Trophoblast cell (in vitro differentiated cells and primary cell): ENCODE measurements at regions not wholly inside any gene's neighbourhood (a gene's known extent, or its start where the extent isn't known, plus 50 kb on each side); places are given as distances from the start of the nearest gene placed in this dataset.
"Not testable (repeated sequence)": the region's sequence is repeated elsewhere in the genome, so short reads cannot be mapped to it uniquely, and the experiment has no call there.

ENCODE experiments used
- DNase-seq, 2 donors: peaks; one replicate each; pipeline ENCODE4 v3.0.0-alpha.2; 2016
- H2AFZ ChIP-seq: 2 replicates; pipeline ENCODE4 v1.6.1; 2013; ENCODE audit warnings: low read length, moderate library complexity, mild to moderate bottlenecking; ENCODE audit not compliant: insufficient read depth, poor library complexity
- H2AK5ac ChIP-seq: 2 replicates; pipeline ENCODE4 v1.6.1; 2013; ENCODE audit warnings: mild to moderate bottlenecking, low read length
- H2BK120ac ChIP-seq: 2 replicates; pipeline ENCODE4 v1.6.1; 2013; ENCODE audit warnings: low read length, mild to moderate bottlenecking, moderate library complexity; ENCODE audit not compliant: insufficient read depth, poor library complexity
- H2BK12ac ChIP-seq: 2 replicates; pipeline ENCODE4 v1.6.1; 2013; ENCODE audit warnings: mild to moderate bottlenecking, low read length, moderate library complexity
- H2BK5ac ChIP-seq: 2 replicates; pipeline ENCODE4 v1.6.1; 2013; ENCODE audit warnings: low read length, low read depth, moderate library complexity, mild to moderate bottlenecking; ENCODE audit not compliant: poor library complexity
- H3K14ac ChIP-seq: 2 replicates; pipeline ENCODE4 v1.6.1; 2013; ENCODE audit warnings: mild to moderate bottlenecking, low read length
- H3K18ac ChIP-seq: 2 replicates; pipeline ENCODE4 v1.6.1; 2013; ENCODE audit warnings: mild to moderate bottlenecking, low read length
- H3K23ac ChIP-seq: 2 replicates; pipeline ENCODE4 v1.6.1; 2013; ENCODE audit warnings: low read length
- H3K27ac ChIP-seq: 2 replicates; pipeline ENCODE4 v1.5.1; 2013; ENCODE audit warnings: low read depth, mild to moderate bottlenecking, inconsistent platforms, low read length, moderate library complexity
- H3K27me3 ChIP-seq: 2 replicates; pipeline ENCODE4 v1.6.1; 2013; ENCODE audit warnings: inconsistent platforms, mild to moderate bottlenecking, low read length, moderate library complexity; ENCODE audit not compliant: insufficient read depth
- H3K36me3 ChIP-seq, 2 experiments: 1 replicate in 1 of 2; 2 replicates in 1 of 2; pipeline ENCODE4 v1.6.1; 2013; ENCODE audit warnings: low read length in 2 of 2, mild to moderate bottlenecking in 2 of 2, moderate library complexity in 1 of 2; ENCODE audit not compliant: insufficient read depth in 2 of 2, control insufficient read depth in 1 of 2
- H3K4ac ChIP-seq: 2 replicates; pipeline ENCODE4 v1.6.1; 2013; ENCODE audit warnings: low read depth, mild to moderate bottlenecking, low read length, moderate library complexity
- H3K4me1 ChIP-seq, 2 experiments: 1 replicate in 1 of 2; 2 replicates in 1 of 2; pipeline ENCODE4 v1.6.1; 2013; ENCODE audit warnings: low read length in 2 of 2, mild to moderate bottlenecking in 2 of 2, moderate library complexity in 1 of 2; ENCODE audit not compliant: insufficient read depth in 2 of 2, control insufficient read depth in 1 of 2
- H3K4me2 ChIP-seq: 2 replicates; pipeline ENCODE4 v1.6.1; 2013; ENCODE audit warnings: inconsistent platforms, mild to moderate bottlenecking, low read length, moderate library complexity
- H3K4me3 ChIP-seq: 2 replicates; pipeline ENCODE4 v1.5.1; 2013; ENCODE audit warnings: mild to moderate bottlenecking, low read depth, low read length, inconsistent platforms
- H3K79me1 ChIP-seq: one replicate; pipeline ENCODE4 v1.6.1; 2013; ENCODE audit warnings: low read length
- H3K79me2 ChIP-seq: 2 replicates; pipeline ENCODE4 v1.6.1; 2013; ENCODE audit warnings: low read length, mild to moderate bottlenecking; ENCODE audit not compliant: control insufficient read depth, insufficient read depth, poor library complexity
- H3K9ac ChIP-seq: 2 replicates; pipeline ENCODE4 v1.6.1; 2013; ENCODE audit warnings: mild to moderate bottlenecking, low read length
- H3K9me3 ChIP-seq: 2 replicates; pipeline ENCODE4 v1.6.1; 2013; ENCODE audit warnings: low read depth, mild to moderate bottlenecking, control low read depth, inconsistent platforms, low read length; ENCODE audit not compliant: insufficient read depth
- H4K12ac ChIP-seq: 2 replicates; pipeline ENCODE4 v1.6.1; 2013; ENCODE audit warnings: low read depth, mild to moderate bottlenecking, low read length, moderate library complexity
- H4K8ac ChIP-seq: 2 replicates; pipeline ENCODE4 v1.6.1; 2013; ENCODE audit warnings: low read depth, mild to moderate bottlenecking, low read length, moderate library complexity
- H4K91ac ChIP-seq: one replicate; pipeline ENCODE4 v1.6.1; 2013; ENCODE audit warnings: low read depth, mild to moderate bottlenecking, low read length, moderate library complexity
- WGBS: extraction: QIAGEN DNeasy Blood & Tissue Kit; methylation state at CpG from one replicate; pipeline ENCODE4 v1.1.7; 2013; ENCODE audit warnings: missing lambda C conversion rate; ENCODE audit not compliant: insufficient read length, insufficient coverage; ENCODE audit errors: extremely low coverage; 5-methylcytosine and 5-hydroxymethylcytosine counted together

DNA sequence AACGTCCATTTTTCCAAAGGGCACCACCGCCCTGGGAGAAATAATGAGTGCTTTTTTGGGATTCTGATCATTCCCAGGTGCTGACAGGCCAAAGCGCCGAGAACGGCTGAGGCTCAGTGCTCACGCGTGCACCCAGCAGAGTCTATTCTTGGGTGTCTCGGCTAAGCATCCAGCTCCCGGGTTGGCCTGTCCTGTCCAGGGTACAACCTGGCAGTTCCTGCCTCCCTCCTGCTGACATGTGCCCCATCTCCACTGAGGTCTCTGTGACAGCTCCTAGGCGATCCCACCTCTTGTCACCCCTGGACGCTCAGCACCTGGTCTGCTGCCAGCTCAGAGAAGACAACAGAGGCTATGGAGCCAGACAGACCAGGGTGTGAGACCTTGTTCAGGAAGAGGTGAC lies 684.5 kb downstream of the PTPRU start:
- Histone ChIP-seq H2BK5ac (no peak overlapping the region), H3K23ac (no peak overlapping the region), H2AFZ (no peak overlapping the region), H3K79me1 (no peaks in the 10 kb centered on the region), H4K12ac (no peak overlapping the region), H4K91ac (no peak overlapping the region), H4K8ac (no peak overlapping the region), H2BK120ac (no peak overlapping the region), H3K27me3 (no peaks in the 10 kb centered on the region), H3K4me2 (no peak overlapping the region), H3K27ac (no peak overlapping the region), H3K9ac (no peak overlapping the region), H3K36me3 (no peaks in the 10 kb centered on the region), H3K4me3 (no peak overlapping the region), H3K18ac (no peak overlapping the region), H3K4me1 (no peaks in the 10 kb centered on the region), H3K4ac (no peak overlapping the region), H2BK12ac (no peak overlapping the region), H3K14ac (no peak overlapping the region), H2AK5ac (no peak overlapping the region), H3K9me3 (peaks cover 2% of the 10 kb centered on the region), H3K79me2 (no peaks in the 10 kb centered on the region)
- DNase-seq: no peak
- WGBS: no CpG with 5 or more reads among the region's 11 CpGs

DNA sequence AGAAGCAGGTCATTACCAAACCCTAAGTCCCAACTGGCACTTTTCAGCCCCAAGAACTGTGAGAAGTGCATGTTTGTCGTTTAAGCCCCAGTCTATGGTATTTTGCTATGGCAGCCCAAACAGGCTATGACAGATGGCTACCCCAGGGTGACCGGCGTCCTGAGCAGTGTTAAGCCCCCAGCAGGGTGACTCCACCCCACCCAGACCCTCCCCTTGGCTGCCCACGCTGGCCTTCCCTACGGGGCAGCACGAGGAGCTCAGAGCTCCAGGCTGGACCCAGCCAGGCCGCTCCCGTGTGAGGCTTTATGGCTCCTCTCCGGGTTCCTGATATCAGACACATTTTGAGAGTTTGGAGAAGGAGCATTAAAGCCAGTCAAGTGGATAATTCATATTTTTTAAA lies 684.0 kb downstream of the PTPRU start:
- Histone ChIP-seq H3K23ac (no peak overlapping the region), H4K91ac (no peak overlapping the region), H4K12ac (no peak overlapping the region), H2BK12ac (no peak overlapping the region), H3K14ac (no peak overlapping the region), H3K4me1 (no peaks in the 10 kb centered on the region), H3K27ac (no peak overlapping the region), H2BK120ac (no peak overlapping the region), H3K4me2 (no peak overlapping the region), H3K9me3 (peaks cover 2% of the 10 kb centered on the region), H3K79me1 (no peaks in the 10 kb centered on the region), H3K9ac (no peak overlapping the region), H3K27me3 (no peaks in the 10 kb centered on the region), H3K18ac (no peak overlapping the region), H2BK5ac (no peak overlapping the region), H4K8ac (no peak overlapping the region), H2AFZ (no peak overlapping the region), H3K4ac (no peak overlapping the region), H3K4me3 (no peak overlapping the region), H3K79me2 (no peaks in the 10 kb centered on the region), H3K36me3 (no peaks in the 10 kb centered on the region), H2AK5ac (no peak overlapping the region)
- WGBS: no CpG with 5 or more reads among the region's 9 CpGs
- DNase-seq: no peak

DNA sequence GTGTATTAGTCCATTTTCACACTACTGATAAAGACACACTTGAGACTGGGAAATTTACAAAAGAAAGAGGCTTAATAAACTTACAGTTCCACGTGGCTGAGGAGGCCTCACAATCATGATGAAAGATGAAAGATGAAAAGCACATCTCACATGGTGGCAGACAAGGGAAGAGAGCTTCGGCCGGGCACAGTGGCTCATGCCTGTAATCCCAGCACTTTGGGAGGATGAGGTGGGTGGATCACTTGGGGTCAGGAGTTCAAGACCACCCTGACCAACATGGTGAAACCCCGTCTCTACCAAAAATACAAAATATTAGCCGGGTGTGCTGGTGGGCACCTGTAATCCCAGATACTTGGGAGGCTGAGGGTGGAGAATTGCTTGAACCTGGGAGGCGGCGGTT lies 682.7 kb downstream of the PTPRU start:
- not testable (repeated sequence) for DNase-seq, H4K91ac ChIP-seq
- no CpG with 5 or more reads among the region's 7 CpGs for WGBS

DNA sequence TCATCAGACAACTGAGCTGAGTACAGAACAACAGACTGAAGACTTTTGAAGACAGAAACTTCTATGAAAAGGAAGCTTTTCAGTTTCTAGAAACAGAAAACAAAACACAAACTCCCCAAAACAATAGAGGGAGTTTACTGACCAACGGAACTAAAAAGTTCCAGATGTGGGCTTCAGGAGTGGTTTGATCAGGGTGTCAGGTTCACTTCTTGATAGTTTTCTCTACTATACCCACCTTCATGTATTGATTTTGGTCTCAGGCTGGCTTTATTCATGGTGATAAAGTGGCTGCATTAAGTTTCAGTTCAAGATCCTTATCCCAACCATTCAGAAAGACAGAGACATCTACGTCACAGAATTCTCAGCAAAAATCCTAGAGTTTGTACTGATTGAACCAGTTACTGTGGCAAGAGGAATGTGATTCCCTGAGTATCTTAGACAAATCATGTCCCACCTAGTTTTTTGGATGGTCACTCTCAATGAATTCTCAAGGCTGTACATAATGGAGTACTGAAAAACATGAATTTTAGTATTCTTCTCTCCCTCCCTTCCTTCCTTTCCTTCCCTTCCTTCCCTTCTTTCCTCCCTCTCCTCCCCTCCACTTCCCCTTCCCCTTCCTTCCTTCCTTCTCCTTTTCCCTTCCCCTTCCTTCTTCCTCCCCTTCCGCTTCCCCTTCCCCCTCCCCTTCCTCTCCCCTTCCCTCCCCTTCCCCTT lies 680.5 kb downstream of the PTPRU start:
- Histone ChIP-seq H3K18ac (no peak overlapping the region), H3K4me3 (no peak overlapping the region), H3K79me2 (no peaks in the 10 kb centered on the region), H3K4ac (no peak overlapping the region), H3K27me3 (no peaks in the 10 kb centered on the region), H3K27ac (no peak overlapping the region), H2AK5ac (no peak overlapping the region), H3K4me1 (no peaks in the 10 kb centered on the region), H2BK5ac (no peak overlapping the region), H3K23ac (no peak overlapping the region), H3K9me3 (no peaks in the 10 kb centered on the region), H3K4me2 (no peak overlapping the region), H2AFZ (no peak overlapping the region), H2BK12ac (no peak overlapping the region), H2BK120ac (no peak overlapping the region), H3K14ac (no peak overlapping the region), H4K91ac (no peak overlapping the region), H3K79me1 (no peaks in the 10 kb centered on the region), H4K12ac (no peak overlapping the region), H3K9ac (no peak overlapping the region), H3K36me3 (no peaks in the 10 kb centered on the region), H4K8ac (no peak overlapping the region)
- no peak for DNase-seq
- no CpG with 5 or more reads among the region's 3 CpGs for WGBS

More for the DNA sequence above, 682.7 kb downstream of the PTPRU start:
- H3K79me2 ChIP-seq, H3K18ac ChIP-seq, H2BK12ac ChIP-seq, H3K4me1 ChIP-seq, H2BK120ac ChIP-seq, H2BK5ac ChIP-seq, H2AK5ac ChIP-seq, H3K23ac ChIP-seq, H4K8ac ChIP-seq, H3K4ac ChIP-seq, H3K9me3 ChIP-seq, H3K36me3 ChIP-seq, H3K4me3 ChIP-seq, H3K14ac ChIP-seq, H3K27ac ChIP-seq, H3K9ac ChIP-seq, H2AFZ ChIP-seq, H3K4me2 ChIP-seq, H3K79me1 ChIP-seq, H3K27me3 ChIP-seq, H4K12ac ChIP-seq: not testable (repeated sequence)
